ENCODE measurements at regions not wholly inside any gene's neighbourhood (a gene's known extent, or its start where the extent isn't known, plus 50 kb on each side); places are given as distances from the start of the nearest gene placed in this dataset.

DNA sequence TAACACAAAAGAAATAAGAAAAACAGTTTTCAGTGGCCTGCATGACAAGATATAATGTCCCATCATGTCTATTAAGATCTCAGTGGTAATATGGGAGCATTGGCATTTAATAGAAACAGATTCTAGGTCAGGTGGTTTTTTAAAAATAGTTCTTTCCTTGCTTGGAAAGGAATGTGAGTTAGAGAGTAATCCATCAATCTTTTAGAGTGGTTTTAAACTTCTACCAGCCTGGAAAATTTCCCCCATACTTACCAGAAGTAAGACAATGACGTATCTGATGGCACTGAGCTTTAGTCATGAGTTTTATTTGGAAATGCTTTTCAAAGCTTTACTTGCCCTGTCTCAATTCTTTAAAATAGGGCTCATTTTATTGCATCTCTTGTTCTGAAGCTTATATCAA lies 441.7 kb upstream of the SMIM21 start:
- no peaks in the 10 kb centered on the region for H3K9me3 Mint-ChIP-seq (ENCODE audit: low read depth)
- H3K4me3 Mint-ChIP-seq (ENCODE audit: unreplicated experiment) = no peak overlapping the region
- H3K27me3 Mint-ChIP-seq (ENCODE audit: low read depth) = peaks cover 4% of the 10 kb centered on the region
- H3K27ac Mint-ChIP-seq (ENCODE audit: unreplicated experiment) = no peak overlapping the region
- TF ChIP-seq, protein P1, sequence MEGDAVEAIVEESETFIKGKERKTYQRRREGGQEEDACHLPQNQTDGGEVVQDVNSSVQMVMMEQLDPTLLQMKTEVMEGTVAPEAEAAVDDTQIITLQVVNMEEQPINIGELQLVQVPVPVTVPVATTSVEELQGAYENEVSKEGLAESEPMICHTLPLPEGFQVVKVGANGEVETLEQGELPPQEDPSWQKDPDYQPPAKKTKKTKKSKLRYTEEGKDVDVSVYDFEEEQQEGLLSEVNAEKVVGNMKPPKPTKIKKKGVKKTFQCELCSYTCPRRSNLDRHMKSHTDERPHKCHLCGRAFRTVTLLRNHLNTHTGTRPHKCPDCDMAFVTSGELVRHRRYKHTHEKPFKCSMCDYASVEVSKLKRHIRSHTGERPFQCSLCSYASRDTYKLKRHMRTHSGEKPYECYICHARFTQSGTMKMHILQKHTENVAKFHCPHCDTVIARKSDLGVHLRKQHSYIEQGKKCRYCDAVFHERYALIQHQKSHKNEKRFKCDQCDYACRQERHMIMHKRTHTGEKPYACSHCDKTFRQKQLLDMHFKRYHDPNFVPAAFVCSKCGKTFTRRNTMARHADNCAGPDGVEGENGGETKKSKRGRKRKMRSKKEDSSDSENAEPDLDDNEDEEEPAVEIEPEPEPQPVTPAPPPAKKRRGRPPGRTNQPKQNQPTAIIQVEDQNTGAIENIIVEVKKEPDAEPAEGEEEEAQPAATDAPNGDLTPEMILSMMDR (IDR thresholded peaks at IDR 0.05) = no peak
- no peaks in the 10 kb centered on the region for H3K36me3 Mint-ChIP-seq (ENCODE audit: low read depth)
- peaks cover 2% of the 10 kb centered on the region for H3K4me1 Mint-ChIP-seq (ENCODE audit: low read depth)
- no peak for DNase-seq (ENCODE audit: low spot score)

DNA sequence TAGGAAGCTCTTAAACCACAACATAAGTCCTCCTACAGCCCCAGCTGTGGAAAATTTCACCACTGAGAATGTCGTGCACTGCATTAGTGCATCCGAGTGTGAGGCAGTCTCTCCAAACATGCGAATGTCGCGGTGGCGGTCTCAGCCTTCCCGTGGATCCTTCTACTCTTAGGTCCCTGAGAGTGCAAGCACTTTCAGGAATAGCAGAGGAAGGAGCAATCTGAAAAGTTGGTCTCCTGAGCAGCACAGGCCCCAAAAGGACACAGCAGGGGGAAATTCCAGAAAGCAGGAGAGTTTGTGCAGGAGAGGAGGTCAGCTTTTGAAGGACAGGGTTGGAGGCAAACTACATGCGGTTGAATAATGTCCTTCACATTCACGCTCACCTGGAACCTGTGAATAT lies 440.5 kb upstream of the SMIM21 start:
- Mint-ChIP-seq H3K36me3 (ENCODE audit: low read depth) (no peaks in the 10 kb centered on the region), H3K4me1 (ENCODE audit: low read depth) (peaks cover 2% of the 10 kb centered on the region), H3K4me3 (ENCODE audit: unreplicated experiment) (no peak overlapping the region)

DNA sequence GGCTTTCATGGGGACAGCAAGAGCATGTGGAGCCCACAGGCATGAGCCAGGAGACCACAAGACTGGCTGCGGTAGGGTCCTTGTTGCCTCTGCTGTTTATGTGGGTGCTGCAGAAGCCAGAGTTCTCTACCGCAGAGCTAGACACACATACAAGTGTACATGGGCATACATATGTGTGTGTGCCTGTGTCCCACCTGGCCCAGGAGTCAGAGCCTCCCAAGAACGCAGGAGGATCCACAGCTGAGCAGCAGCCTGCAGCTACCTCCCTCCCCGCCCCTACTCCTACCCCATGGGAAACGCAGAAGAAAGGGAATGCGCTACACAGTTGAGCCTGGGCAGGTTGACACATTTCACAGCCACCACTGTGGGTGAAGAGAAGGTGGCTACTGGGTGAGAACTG lies 438.1 kb upstream of the SMIM21 start:
- Mint-ChIP-seq H3K36me3 (ENCODE audit: low read depth) (no peaks in the 10 kb centered on the region), H3K4me1 (ENCODE audit: low read depth) (peaks cover 2% of the 10 kb centered on the region), H3K4me3 (ENCODE audit: unreplicated experiment) (no peak overlapping the region), H3K27me3 (ENCODE audit: low read depth) (peaks cover 3% of the 10 kb centered on the region), H3K9me3 (ENCODE audit: low read depth) (peaks cover 9% of the 10 kb centered on the region), H3K27ac (ENCODE audit: unreplicated experiment) (no peak overlapping the region)
- TF ChIP-seq, protein P1 (IDR thresholded peaks at IDR 0.05) = no peak
- DNase-seq (ENCODE audit: low spot score) = no peak

More for the DNA sequence above, 440.5 kb upstream of the SMIM21 start:
- DNase-seq (ENCODE audit: low spot score) = no peak
- Mint-ChIP-seq H3K27ac (ENCODE audit: unreplicated experiment) (no peak overlapping the region), H3K9me3 (ENCODE audit: low read depth) (peaks cover 3% of the 10 kb centered on the region), H3K27me3 (ENCODE audit: low read depth) (peaks cover 3% of the 10 kb centered on the region)
- TF ChIP-seq, protein P1 (IDR thresholded peaks at IDR 0.05) = no peak

DNA sequence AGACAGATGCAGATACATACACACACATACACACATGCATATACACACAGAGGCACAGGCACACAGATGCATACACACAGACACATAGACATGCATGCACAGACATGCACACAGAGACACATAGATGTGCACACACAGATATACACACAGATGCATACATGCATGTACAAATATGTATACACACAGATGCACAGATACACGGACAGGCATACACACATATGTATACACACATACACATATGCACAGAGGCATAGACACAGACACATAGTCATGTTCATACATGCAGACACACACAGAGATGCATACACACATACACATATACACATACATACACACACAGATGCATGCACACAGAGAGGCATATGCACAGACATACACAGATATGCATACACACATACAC lies 437.3 kb upstream of the SMIM21 start:
- H3K27me3 Mint-ChIP-seq (ENCODE audit: low read depth) = peaks cover 3% of the 10 kb centered on the region
- TF ChIP-seq, protein P1 (IDR thresholded peaks at IDR 0.05) = no peak
- H3K4me1 Mint-ChIP-seq (ENCODE audit: low read depth) = peaks cover 2% of the 10 kb centered on the region
- no peaks in the 10 kb centered on the region for H3K36me3 Mint-ChIP-seq (ENCODE audit: low read depth)
- peaks cover 9% of the 10 kb centered on the region for H3K9me3 Mint-ChIP-seq (ENCODE audit: low read depth)
- no peak for DNase-seq (ENCODE audit: low spot score)
- H3K4me3 Mint-ChIP-seq (ENCODE audit: unreplicated experiment) = no peak overlapping the region
- no peak overlapping the region for H3K27ac Mint-ChIP-seq (ENCODE audit: unreplicated experiment)

DNA sequence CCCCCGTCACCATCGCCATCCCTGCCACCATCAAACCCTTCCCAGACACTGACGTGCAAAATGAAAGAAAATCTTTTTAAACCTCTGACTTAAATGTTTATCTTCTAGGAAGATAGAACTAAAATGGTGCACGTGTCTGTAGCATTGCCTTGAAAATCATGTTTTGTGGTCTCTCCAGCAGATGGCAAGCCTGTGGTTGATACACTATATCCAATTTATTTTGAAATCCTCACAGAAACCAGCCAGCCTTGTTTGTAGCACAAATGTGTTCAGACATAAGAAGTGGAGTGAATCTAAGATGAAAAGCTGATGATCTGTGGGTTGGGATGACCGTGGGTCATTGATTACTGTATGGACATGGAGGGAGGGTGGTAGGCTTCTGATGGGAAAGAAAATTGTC lies 436.2 kb upstream of the SMIM21 start:
- no peaks in the 10 kb centered on the region for H3K36me3 Mint-ChIP-seq (ENCODE audit: low read depth)
- peaks cover 3% of the 10 kb centered on the region for H3K27me3 Mint-ChIP-seq (ENCODE audit: low read depth)
- H3K9me3 Mint-ChIP-seq (ENCODE audit: low read depth) = peaks cover 9% of the 10 kb centered on the region
- TF ChIP-seq, protein P1 (IDR thresholded peaks at IDR 0.05) = no peak
- H3K4me3 Mint-ChIP-seq (ENCODE audit: unreplicated experiment) = no peak overlapping the region
- H3K4me1 Mint-ChIP-seq (ENCODE audit: low read depth) = no peaks in the 10 kb centered on the region
- DNase-seq (ENCODE audit: low spot score) = no peak
- no peak overlapping the region for H3K27ac Mint-ChIP-seq (ENCODE audit: unreplicated experiment)
